Ishikawa (cell line): ENCODE measurements at regions not wholly inside any gene's neighbourhood (a gene's known extent, or its start where the extent isn't known, plus 50 kb on each side); places are given as distances from the start of the nearest gene placed in this dataset.

Source experiments
- CEBPB ChIP-seq: IDR thresholded peaks from 2 replicates; pipeline ENCODE4 v1.6.1; 2012
- CREB1 ChIP-seq: IDR thresholded peaks from 2 replicates; pipeline ENCODE4 v1.6.1; 2012; ENCODE audit warnings: low read depth
- EGR1 ChIP-seq: IDR thresholded peaks from 2 replicates; pipeline ENCODE4 v1.6.1; 2012
- EP300 ChIP-seq: IDR thresholded peaks from 2 replicates; pipeline ENCODE4 v1.6.1; 2012; ENCODE audit warnings: borderline replicate concordance
- FOXM1 ChIP-seq: IDR thresholded peaks from 2 replicates; pipeline ENCODE4 v1.6.1; 2012; ENCODE audit warnings: low read depth, borderline replicate concordance
- NFIC ChIP-seq: IDR thresholded peaks from 2 replicates; pipeline ENCODE4 v1.6.1; 2012
- RAD21 ChIP-seq: IDR thresholded peaks from 2 replicates; pipeline ENCODE4 v1.6.1; 2012; ENCODE audit warnings: low read depth
- TAF1 ChIP-seq: IDR thresholded peaks from 2 replicates; pipeline ENCODE4 v1.6.1; 2012; ENCODE audit warnings: low read depth, mild to moderate bottlenecking
- TCF12 ChIP-seq: IDR thresholded peaks from 2 replicates; pipeline ENCODE4 v1.6.1; 2012; ENCODE audit warnings: low read depth
- TEAD4 ChIP-seq: IDR thresholded peaks from 2 replicates; pipeline ENCODE4 v1.6.1; 2012
- YY1 ChIP-seq: IDR thresholded peaks from 2 replicates; pipeline ENCODE4 v1.6.1; 2012; ENCODE audit warnings: low read depth
- ZBTB7A ChIP-seq: IDR thresholded peaks from 2 replicates; pipeline ENCODE4 v1.6.1; 2012; ENCODE audit warnings: low read depth
- TF ChIP-seq, protein P1 (sequence below): IDR thresholded peaks from 2 replicates; pipeline ENCODE4 v1.6.1; 2012
- TF ChIP-seq, protein P2 (sequence below): IDR thresholded peaks from 2 replicates; pipeline ENCODE4 v1.6.1; 2012; ENCODE audit warnings: low read depth, mild to moderate bottlenecking

DNA sequence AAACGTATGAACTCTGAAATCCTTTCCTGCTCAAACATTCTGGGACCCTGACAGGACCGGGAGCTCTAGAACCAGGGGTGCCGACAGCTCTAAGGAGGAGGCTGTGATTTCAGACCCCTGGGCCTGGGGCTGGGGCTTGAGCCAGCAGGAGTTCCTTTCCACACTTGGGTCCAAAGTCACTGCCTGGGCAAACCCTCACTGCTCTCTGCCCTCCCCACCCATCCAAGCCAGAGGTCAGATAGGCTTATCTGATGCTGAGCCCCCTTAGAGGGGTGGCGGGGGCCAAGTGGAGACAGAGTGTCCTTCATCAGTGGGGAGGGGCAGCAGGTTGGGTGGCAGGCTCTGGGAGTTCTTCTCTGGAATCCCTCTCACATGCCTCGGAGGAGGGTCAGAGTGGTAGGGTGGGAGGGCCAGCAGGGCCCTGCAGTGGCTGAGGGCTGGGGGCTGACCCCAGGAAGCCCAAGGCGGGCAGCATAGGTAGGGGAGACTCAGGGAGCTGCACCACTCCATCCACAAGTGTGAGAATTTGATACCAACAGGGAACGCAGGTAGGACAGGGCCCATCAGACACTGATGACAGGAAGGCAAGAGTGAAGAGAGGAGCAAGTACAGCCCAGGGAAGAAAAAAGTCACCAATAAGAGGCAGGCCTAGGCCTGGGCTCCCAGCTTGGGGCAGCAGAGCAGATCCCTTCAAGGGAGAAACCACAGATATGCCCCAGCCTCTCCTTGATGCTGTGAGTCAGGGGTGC lies 121.0 kb downstream of the MRPL14 start:
- TF ChIP-seq YY1, result no peak
- TF ChIP-seq CEBPB, result no peak
- TF ChIP-seq NFIC, result no peak
- TF ChIP-seq ZBTB7A, result no peak
- no peak for TF ChIP-seq TAF1
- no peak for TF ChIP-seq RAD21
- TF ChIP-seq TEAD4, result no peak
- no peak for TF ChIP-seq CREB1
- TF ChIP-seq, protein P1, sequence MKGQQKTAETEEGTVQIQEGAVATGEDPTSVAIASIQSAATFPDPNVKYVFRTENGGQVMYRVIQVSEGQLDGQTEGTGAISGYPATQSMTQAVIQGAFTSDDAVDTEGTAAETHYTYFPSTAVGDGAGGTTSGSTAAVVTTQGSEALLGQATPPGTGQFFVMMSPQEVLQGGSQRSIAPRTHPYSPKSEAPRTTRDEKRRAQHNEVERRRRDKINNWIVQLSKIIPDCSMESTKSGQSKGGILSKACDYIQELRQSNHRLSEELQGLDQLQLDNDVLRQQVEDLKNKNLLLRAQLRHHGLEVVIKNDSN, result no peak

DNA sequence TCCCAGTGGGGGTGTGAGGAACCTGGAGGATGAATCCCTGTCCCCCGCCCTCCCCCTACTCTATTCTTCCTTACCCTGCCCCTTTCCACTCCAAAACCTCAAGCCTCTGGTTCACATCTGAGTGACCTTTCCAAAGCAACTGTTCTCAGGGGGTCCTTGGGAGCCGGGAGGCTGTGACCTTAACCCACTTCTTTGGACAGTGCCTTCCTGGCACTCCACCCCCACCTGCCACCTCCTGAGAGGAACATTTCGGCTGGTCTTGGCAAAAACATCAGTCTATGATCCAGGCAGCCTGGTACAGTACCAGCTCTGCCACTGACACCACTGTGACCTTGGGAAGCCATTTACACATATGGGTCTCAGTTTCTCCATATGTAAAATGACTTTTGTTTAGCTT lies 121.7 kb downstream of the MRPL14 start:
- TF ChIP-seq, protein P1, result no peak
- no peak for TF ChIP-seq YY1
- no peak for TF ChIP-seq TCF12
- TF ChIP-seq RAD21, result no peak
- TF ChIP-seq NFIC, result no peak
- no peak for TF ChIP-seq TEAD4
- no peak for TF ChIP-seq CREB1
- no peak for TF ChIP-seq TAF1
- no peak for TF ChIP-seq EP300
- no peak for TF ChIP-seq FOXM1
- TF ChIP-seq, protein P2, sequence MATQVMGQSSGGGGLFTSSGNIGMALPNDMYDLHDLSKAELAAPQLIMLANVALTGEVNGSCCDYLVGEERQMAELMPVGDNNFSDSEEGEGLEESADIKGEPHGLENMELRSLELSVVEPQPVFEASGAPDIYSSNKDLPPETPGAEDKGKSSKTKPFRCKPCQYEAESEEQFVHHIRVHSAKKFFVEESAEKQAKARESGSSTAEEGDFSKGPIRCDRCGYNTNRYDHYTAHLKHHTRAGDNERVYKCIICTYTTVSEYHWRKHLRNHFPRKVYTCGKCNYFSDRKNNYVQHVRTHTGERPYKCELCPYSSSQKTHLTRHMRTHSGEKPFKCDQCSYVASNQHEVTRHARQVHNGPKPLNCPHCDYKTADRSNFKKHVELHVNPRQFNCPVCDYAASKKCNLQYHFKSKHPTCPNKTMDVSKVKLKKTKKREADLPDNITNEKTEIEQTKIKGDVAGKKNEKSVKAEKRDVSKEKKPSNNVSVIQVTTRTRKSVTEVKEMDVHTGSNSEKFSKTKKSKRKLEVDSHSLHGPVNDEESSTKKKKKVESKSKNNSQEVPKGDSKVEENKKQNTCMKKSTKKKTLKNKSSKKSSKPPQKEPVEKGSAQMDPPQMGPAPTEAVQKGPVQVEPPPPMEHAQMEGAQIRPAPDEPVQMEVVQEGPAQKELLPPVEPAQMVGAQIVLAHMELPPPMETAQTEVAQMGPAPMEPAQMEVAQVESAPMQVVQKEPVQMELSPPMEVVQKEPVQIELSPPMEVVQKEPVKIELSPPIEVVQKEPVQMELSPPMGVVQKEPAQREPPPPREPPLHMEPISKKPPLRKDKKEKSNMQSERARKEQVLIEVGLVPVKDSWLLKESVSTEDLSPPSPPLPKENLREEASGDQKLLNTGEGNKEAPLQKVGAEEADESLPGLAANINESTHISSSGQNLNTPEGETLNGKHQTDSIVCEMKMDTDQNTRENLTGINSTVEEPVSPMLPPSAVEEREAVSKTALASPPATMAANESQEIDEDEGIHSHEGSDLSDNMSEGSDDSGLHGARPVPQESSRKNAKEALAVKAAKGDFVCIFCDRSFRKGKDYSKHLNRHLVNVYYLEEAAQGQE, result no peak
- TF ChIP-seq ZBTB7A, result no peak
- no peak for TF ChIP-seq CEBPB
- TF ChIP-seq EGR1, result no peak

DNA sequence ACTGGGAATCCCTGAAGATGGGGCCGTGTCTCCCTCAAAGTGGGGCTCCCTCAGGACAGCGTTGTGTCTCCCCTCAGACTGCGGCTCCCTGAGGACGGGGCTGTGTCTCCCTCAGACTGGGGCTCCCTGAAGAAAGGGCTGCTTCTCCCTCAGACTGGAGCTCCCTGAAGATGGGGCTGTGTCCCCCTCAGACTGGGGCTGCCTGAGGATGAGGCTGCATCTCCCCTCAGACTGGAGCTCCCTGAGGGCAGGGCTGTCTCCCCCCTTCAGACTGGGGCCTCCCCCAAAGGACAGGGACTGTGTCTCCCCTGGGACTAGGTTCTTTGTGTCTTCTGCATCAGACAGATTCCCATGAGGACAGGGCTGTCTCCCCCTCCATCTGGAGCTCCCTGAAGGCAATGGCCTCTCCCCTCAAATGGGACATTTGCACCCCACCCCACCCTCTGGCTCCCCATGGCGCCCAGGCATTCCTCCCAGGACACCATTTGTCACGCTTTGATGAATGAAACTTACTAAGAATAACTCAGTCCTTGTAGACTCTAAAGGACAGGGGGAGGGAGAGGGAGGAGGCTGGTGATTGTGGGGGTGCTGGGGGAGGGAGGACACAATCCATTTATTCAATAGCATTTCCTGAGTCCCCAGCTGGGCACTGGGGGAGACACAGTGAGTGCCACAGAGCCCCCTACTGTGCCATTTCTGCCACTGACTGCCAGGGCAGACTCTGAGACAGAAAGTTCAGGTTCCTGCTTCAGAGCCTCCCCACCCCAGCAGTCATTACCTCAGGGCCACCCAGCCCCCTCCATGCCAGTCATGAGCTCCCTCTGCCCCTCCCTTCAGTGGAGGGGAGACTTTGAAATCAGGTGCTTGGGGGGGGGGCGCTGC lies 122.4 kb downstream of the MRPL14 start:
- TF ChIP-seq EP300 (peak; percentile 50; the same call in 1 of the 2 replicates), TEAD4 (peak; percentile 56), TCF12 (peak; percentile 31; the same call in 1 of the 2 replicates), CEBPB (no peak), ZBTB7A (no peak), NFIC (no peak), RAD21 (peak; percentile 21; the same call in 1 of the 2 replicates)
- TF ChIP-seq, protein P2, result no peak

DNA sequence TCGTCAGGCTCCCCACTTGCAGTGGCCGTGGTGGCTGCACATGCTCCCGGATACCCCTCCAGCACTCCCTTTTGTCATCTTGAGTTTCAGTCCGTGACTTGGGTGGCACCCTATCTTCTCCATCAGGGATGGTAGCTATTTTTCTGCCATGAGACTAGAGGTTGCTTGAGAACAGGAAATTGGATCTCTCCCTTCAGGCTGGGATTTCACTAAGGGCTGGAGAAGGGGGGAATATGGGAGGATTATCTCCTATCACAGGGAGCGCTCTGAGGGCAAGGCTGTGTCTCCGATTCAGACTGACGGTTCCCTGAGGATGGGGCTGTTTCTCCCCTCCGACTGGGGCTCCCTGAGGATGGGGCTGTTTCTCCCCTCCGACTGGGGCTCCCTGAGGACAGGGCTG lies 123.1 kb downstream of the MRPL14 start:
- TF ChIP-seq FOXM1, result no peak
- no peak for TF ChIP-seq EGR1
- TF ChIP-seq CEBPB, result no peak
- TF ChIP-seq EP300, result no peak
- no peak for TF ChIP-seq CREB1
- TF ChIP-seq, protein P1, result no peak
- TF ChIP-seq TCF12, result no peak
- no peak for TF ChIP-seq RAD21
- TF ChIP-seq NFIC, result no peak
- no peak for TF ChIP-seq ZBTB7A
- TF ChIP-seq, protein P2, result no peak
